LoVo (cell line): ENCODE measurements at regions not wholly inside any gene's neighbourhood (a gene's known extent, or its start where the extent isn't known, plus 50 kb on each side); places are given as distances from the start of the nearest gene placed in this dataset.
"Not testable (repeated sequence)": the region's sequence is repeated elsewhere in the genome, so short reads cannot be mapped to it uniquely, and the experiment has no call there.

Experiments used
- DNase-seq: peaks from one replicate; pipeline ENCODE4 v3.0.0-alpha.2; 2016; ENCODE audit warnings: low spot score

DNA sequence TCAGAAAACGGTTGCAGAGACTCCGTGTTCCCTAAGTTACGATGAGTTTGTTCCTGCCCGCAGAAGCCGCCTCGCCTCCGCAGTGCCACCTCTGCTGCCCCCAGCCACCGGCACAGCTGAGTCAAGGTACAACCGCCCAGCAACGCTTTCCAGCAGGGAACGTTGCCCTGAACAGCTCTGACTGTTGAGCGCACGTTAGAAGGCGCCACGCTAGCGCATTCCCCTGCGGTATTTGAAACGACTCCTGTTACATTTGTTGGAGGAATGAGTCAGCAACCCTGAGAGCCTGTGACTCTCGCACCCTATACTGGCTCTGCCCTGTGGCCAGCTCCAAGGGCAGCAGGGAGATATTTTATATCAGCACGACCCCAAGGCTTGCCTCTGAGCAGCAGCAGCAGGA lies 302.8 kb downstream of the TEX29 start:
- no peak for DNase-seq

DNA sequence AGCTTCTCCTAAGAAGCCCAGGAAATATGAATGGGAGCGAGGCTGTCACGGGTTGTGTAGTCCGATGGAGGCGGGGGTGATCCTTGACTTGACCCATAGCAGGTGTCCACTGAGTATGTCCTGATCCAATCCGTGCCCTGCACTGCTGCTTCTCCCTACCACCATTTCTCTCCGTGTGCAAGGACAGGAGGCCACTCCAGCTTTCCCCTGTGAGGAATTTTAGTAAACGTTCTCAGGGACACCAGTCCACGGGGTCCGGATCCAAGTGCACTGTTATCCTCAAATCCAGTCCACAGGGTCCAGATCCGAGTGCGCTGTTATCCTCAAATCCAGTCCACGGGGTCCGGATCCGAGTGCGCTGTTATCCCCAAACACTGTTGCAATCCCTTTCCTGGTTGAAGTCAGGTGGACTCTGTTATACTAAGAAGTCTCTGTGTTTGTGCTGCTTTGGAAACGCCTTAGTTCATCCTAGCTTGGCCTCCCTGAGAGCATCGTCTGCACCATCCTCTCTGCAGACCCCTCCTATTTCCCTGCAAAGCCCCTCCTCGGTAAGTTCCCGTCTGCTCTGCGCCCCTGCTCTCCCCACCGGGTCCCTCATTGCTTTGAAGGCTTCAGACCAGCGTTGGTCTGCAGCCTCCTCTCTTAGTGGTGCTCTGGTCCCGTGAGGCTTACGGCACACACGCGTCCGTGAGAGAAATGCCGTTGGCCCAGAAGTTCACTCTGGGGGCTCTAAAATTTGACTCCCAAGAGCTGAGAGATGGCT lies 303.5 kb downstream of the TEX29 start:
- DNase-seq = no peak

DNA sequence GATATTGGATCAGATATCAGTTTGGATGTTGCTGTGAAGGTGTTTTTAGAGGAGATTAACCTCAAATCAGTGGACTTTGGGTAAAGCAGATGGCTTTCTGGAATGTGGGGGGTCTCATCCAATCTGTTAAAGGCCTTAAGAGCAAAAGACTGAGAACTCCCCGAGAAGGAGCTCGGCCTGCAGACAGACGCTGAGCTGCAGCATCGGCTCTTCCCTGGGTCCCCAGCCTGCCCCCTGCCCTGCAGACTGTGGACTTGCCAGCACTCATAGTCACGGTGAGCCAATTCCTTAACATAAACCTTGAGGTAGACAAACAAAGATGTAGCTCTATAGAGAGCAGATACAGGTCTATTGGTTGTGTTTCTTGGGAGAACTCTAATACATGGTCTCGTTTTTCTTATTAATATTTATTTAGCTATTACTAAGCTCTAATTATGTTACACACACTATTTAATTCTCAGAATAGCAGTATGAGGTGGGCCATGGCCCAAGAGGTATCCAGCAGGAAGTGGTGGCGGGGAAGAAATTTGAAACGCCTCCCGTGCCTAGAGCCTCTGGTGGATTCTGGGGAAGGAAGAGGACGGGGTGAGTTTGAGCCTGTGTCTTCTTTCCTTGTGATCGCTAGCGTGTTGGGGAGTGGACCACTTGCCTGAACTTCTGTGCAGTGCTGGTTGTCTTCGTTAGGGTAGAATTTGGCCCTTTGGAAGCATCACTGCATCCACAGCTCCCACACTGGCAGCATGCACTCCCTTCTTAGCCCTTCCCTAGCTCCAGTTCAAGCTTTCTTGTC lies 305.3 kb downstream of the TEX29 start:
- DNase-seq = no peak

DNA sequence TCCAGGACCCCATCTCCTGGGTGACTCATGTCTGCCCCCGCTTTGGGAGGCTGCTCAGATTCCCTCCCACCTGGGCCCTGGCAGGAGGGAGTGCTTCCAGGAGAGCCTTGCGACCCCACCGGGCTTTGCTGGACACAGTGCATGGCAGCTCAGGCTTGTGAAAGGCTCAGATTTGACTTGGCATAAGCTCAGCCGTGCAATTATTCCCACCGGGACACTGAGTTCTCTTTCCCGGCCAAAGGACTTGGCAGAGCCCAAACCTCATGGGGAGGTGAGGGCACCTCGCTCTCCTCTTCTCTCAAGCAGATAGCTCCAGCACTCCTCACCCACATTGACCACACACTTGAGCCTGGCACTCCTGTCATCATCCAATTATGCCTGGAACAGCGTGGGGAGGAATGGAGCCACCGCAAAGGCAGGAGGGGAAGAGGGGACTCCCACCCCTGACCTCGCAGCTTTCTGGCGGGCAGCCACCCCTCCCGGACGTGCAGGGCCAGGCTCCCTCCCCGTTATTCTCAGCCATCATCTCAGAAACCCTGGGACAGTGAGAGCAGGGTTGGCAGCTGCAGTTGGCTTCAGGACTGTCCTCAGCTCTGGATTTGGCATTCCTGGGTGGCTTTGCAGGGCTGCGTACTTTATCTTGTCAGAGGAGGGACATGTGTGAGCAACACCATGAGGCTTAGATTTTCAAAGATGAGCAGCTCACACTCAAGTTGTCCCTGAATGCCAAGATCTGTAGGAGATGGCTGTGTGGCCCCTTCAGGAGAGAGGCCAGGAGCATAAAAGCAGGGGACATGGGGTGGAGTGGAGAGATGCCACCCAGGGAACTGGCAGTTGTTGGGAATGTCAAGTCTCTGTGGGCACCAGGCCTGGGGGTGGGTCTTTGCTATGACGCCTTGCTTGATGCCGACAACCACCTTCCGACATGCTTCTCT lies 306.2 kb downstream of the TEX29 start:
- no peak for DNase-seq

DNA sequence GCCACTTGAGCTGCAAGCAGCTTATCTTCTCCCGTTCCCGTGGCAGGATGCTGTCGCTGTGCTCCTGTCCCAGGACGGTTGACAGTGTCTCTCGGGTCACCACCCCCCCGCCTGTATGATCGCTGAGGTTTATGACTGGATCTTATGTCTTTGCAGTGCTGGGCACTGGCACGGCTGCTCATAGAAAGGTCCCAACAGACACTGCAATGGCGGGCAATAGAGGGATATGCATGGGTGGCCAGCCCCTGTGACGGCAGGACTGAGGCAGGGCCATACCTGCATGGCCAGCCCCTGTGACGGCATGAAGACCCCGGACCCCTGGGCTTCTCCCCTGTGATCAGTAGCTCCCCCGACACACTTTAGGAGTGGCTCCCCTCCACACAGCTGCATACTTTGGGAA lies 307.2 kb downstream of the TEX29 start:
- DNase-seq = no peak

DNA sequence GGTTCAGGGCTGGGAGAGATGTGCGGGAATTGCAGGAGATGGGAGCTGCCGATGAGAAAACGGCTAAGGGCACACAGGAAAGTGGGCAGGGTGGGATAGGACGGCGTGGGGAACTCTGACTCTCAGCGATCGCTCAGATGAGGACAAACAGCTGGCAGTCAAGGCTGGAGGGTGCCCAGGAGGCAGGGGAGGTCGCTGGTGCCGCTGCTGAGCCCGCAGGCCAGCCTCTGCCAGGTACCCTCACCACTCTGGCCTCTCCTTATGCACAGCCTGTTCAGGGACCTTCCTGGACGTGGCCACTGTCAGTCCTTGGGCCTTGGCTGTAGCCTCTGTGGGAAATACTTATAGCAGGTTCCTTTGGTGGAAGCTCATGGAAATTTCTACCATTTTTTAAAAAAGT lies 308.6 kb downstream of the TEX29 start:
- DNase-seq = no peak

DNA sequence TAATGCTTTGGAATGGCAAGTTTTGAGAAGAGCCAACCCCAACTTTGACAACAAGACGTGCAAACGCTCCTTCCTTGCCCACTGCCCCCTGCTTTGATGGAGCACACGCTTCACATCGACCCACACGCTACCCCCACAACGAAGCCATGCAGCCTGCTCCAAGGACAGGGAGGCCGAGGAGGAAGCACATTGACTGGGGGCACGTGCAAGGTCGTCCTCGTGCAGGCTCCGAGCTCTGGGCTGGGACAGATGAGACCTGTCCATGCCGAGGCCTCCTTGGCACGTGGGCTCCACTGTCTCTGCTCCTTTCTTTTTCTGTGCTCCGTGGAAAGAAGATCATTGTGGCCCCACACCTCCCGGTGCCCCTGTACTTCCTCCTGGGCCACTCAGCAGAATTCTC lies 309.0 kb downstream of the TEX29 start:
- DNase-seq = no peak

DNA sequence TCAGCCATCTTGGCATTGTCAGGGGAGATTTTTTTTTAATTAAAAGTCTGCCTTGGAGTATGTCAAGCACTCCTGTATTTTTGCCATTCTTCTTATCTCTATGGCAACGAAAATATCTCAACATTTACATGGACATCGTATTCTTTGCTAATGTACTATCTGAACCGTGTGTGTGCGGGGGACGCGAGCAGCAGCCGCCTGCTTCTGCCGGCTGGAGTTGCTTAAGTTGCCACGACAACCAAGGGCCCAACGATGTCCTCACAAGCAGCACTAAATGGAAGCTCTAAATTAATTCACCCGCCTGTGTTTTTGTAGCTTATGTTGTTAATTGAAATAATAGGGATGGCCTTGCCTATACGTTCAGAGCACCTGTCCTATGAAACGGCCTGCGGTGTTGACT lies 309.5 kb downstream of the TEX29 start:
- no peak for DNase-seq

DNA sequence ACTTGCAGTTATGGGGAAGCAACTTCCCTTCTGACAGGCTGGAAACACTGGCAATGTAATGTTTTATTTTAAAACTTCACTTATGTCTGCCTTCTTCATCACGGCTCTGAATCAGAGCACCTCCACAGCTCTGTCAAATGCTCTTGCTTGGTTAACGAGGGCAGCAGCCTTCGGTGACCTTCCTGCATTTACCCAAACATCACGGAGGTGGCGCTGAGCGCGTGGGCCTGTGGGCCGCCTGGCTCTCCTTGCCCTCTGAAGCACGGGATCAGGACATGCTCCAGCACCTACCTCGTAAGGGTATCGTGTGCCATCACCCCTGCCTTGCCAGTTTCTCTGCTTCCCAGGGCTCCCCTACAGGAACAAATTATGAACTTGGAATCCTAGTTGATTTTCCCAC lies 310.0 kb downstream of the TEX29 start:
- DNase-seq = no peak

DNA sequence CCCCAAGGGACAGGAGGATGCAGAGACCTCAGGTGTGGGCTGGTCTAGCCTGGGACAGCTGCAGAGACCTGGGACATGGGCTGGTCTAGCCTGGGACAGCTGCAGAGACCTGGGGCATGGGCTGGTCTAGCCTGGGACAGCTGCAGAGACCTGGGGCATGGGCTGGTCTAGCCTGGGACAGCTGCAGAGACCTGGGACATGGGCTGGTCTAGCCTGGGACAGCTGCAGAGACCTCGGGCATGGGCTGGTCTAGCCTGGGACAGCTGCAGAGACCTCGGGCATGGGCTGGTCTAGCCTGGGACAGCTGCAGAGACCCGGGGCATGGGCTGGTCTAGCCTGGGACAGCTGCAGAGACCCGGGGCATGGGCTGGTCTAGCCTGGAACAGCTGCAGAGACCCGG lies 310.8 kb downstream of the TEX29 start:
- not testable (repeated sequence) for DNase-seq

DNA sequence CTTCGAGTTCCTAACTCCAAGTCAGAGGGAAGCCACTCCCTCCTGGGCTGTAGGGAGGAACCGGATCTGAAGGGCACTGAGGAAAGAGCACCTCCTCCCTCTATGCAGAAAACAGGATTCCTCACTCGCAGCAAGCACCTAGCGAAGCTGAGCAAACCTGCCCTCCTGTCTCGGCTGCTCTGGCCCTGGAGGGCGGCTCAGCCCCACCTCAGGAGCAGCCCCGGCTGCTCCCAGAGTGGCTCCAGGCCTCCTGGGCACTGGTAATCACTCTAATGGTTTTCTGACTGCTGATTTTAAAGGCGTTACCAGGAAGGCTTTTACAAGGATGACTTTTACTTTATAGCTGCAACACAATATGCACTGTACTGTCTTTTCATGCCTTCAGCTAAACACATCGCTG lies 312.5 kb downstream of the TEX29 start:
- no peak for DNase-seq

DNA sequence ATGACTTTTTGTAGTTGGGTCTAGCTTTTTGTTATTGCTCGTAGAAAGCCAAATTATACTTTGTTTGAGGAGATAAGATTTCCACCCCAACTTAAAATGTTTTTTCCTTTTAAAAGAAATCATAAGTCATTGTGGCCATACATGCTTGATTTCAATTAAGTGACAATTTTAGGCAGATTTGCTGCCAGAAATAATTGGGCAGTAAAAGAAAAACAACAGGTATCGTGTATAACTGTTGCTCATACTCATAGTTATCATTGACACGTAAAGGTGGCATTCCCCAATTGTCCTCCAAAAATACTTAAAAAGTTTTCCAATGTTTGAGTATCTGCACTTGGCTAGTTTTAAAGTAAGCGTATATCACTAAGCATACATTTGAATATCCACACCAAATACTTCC lies 313.0 kb downstream of the TEX29 start:
- DNase-seq = no peak

DNA sequence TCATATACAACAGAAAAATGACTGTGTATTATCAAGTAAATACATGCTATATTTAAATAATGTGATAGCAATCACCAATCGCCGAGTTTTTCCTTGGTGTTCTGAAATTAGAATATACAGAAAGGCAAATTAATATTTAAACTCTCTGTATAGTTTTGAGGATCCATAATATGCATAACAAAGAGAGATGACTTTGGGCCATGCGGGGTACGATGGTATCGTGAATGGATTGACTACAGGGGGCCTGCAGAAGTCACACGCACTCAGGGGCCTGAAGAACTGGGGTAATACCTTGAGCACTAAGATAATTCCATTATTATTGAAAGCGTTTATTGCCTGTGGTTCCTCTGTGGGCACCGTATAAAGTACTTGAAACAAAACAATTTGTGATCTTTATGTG lies 314.0 kb downstream of the TEX29 start:
- no peak for DNase-seq

DNA sequence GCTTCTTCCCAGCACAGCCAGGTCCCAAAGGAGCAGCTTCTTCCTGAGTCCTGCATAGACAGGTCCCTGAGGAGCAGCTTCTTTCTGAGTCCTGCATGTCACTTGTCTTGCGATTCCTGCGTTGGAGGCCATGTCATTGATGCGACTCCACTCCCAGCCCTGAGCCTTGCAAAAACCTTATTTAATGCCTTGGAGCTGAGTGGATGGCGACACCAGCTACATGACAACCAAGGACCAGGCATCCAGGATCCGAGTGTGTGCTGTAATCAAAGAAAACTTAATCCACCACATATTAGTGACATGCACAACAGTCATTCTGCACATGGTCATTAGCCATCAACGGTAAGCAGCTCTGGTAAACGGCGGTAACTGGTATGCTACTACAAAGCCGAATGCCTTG lies 315.8 kb downstream of the TEX29 start:
- no peak for DNase-seq

DNA sequence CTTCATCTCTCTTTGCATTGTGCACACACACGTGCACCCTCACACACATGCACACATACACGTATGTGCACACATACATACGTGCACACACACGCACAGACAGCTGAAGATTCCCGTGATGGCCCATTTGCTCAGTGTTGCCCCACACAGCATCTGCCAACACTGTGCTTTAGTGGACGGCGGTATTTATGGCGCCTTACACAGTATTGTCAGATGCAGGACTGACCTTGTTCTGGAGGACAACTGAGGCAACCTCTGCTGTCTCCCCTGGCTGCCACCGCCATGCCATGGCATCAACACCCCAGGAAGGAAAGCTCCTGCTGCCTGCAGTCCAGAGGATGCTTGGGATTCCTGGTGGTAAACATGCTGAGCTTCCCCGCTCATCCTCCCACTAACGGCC lies 316.4 kb downstream of the TEX29 start:
- DNase-seq = no peak

DNA sequence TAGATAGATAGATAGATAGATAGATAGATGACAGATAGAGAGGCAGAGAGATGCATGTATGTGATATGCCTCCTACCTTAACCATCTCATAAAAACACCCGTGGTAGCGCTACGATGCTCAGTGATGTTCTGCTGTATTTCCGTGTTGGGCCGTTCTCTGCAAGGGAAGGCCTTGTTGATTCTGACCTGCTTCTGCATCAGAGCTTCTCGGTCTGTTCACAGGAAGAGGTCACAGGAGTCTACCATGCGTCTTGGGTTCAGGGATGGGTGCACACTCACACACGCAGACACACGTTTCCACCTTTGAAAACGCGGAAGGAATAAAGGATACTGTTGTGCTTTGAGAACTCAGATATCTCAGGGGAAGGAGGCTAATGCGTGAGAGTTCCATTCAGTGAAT lies 316.9 kb downstream of the TEX29 start:
- DNase-seq = no peak

DNA sequence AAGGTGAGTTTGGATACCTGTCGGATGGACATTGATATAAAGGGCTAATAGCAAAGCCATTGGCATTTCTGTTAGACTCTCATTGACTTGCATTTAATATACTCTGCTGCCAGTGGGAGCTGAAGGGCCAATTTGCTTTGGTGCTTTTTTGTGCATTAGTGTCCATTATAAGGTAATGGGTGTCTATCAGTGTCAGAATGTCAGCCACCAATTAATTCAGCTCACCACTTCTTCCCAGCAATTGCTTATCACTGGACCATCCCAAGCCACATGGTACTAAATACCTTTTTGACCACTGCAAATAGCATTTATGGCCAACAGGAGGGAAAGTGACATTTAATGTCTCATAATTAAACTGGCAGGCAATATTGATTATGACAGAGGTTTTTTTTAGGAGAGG lies 317.8 kb downstream of the TEX29 start:
- no peak for DNase-seq

DNA sequence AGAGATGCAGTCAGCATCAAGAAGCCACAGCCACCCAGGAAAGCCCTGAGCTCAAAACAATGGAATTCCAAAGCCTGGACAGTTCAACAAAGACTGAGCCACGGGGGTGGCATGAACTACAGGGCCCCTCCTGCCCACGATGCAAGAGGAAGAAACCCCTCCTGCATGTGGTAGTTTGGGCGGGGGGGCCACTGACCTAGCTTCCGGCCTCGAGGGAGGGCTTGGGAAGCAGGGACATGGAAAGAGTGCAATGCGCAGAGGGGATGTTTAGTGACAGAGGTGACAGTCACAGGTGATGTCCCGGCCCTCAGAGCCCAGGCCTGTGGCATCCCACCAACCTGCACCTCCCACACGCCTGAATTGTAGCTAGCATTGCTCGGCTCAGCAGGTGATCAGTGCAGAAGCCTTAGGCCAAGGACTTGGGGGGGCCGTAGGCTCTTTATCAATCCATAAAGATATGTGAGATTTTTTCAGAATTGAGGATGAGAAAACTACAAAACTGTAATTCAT lies 318.8 kb downstream of the TEX29 start:
- no peak for DNase-seq

DNA sequence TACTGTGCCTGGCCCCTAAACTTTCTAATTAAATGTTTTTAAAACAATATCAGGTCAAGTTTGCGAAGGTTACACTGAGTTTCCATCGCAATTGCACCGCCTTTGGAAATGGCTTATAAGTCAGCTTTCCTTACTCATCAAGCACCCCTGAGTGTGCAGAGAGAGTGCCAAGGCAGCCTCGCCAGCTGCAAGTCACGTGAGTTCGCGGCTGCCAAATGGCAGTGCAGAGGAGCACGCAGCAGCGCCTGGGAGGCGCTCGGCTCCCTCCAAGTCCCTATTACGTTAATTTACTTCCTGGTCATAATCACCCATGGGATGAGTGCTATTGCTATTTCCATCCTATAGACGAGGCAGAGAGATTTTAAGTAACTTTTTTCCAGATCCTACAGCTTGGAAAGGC lies 319.6 kb downstream of the TEX29 start:
- no peak for DNase-seq

DNA sequence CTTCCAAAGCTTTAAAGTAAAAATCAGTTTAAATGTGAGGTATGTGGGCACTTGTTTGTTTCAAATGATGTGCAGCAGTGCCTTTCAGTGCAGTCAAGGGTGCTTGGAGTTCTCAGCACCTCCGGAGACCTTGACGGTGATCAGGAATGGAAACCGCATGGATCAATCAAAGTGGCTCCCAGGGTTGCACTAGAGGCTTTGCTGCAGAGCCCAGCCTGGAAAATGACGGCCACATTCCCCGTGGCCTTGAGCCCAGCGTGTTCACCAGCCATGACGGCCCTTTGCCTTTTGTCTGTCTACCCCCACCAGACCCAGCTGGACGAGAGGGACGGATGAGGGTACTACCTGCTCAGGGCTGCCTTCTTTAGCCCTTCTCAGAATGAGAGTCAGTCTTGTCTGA lies 320.0 kb downstream of the TEX29 start:
- no peak for DNase-seq

DNA sequence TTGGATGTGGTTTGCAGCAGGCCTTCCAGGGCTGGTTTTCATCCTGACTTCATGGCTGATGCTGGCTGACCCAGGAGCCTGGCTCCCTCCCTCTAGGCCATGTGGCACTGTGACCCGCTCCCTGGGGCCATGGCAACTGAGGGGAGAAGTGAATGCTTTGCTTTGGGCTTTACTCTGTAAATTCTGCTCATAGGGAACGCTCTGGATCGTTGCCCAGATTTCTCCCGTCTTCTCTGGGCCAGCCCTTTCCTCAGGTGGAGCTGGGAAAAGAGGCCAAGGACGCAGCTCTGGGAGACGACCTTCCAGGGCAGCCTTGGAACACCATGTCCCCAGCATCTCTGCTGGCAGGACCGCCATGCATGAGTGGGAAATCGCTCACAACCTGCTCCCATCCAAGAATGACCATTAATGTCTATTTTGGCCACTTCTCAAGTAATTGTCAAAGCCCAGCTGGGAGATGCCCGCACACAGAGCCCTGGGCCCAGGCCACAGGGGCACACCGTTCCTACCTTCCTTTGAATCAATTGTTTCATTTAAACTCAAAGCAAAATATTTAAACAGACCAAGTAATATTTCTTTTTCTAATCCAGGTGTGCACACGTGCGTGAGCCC lies 321.8 kb downstream of the TEX29 start:
- no peak for DNase-seq

DNA sequence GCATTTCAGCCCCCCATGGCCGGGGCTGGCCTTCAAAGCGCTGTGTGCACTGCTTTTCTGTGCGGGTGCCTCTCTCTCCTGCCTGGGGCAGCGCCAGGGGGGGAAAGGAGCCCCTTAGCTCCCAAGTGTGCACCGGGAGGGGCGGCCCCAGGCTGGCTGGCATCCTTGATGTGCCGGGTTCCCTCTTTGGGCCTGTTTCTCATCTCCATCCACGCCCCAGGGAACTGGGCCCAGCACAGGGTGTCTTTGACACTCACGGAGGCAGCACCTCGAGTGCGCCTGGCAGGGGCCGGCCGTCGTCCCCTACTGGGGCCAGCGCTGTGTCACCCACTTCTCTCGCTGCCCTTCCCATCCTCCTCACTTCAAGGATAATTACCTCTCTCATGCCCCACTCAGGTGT lies 324.3 kb downstream of the TEX29 start:
- no peak for DNase-seq
